ENCODE measurements at regions not wholly inside any gene's neighbourhood (a gene's known extent, or its start where the extent isn't known, plus 50 kb on each side); places are given as distances from the start of the nearest gene placed in this dataset.

- H3K27me3 ChIP-seq, result no peaks in the 10 kb centered on the region
- TF ChIP-seq CTCF (IDR thresholded peaks at IDR 0.05), result no peak
- no peak for TF ChIP-seq POLR2A (IDR thresholded peaks at IDR 0.05)
- H3K4me1 ChIP-seq, result no peaks in the 10 kb centered on the region
- no peak for DNase-seq
- no peak overlapping the region for H3K27ac ChIP-seq
- H3K4me3 ChIP-seq, result no peak overlapping the region
- no peaks in the 10 kb centered on the region for H3K36me3 ChIP-seq
- no peaks in the 10 kb centered on the region for H3K9me3 ChIP-seq
These were observed 614.7 kb upstream of the TMEM132C start for GRCh38 chr12:127652281-127652680.

- H3K9me3 ChIP-seq, result no peaks in the 10 kb centered on the region
- no peak overlapping the region for H3K27ac ChIP-seq
- no peaks in the 10 kb centered on the region for H3K36me3 ChIP-seq
- DNase-seq, result no peak
- no peak for TF ChIP-seq CTCF (IDR thresholded peaks at IDR 0.05)
- no peak for TF ChIP-seq POLR2A (IDR thresholded peaks at IDR 0.05)
- no peaks in the 10 kb centered on the region for H3K4me1 ChIP-seq
- no peak overlapping the region for H3K4me3 ChIP-seq
- H3K27me3 ChIP-seq, result no peaks in the 10 kb centered on the region
These were observed 612.5 kb upstream of the TMEM132C start for GRCh38 chr12:127654383-127654985.

GRCh38 chr12:127655691-127656090, 611.3 kb upstream of the TMEM132C start:
- no peak for DNase-seq
- H3K4me3 ChIP-seq, result no peak overlapping the region
- no peaks in the 10 kb centered on the region for H3K36me3 ChIP-seq
- no peak overlapping the region for H3K27ac ChIP-seq
- no peak for TF ChIP-seq CTCF (IDR thresholded peaks at IDR 0.05)
- TF ChIP-seq POLR2A (IDR thresholded peaks at IDR 0.05), result no peak
- no peaks in the 10 kb centered on the region for H3K27me3 ChIP-seq
- no peaks in the 10 kb centered on the region for H3K9me3 ChIP-seq
- no peaks in the 10 kb centered on the region for H3K4me1 ChIP-seq

- Histone ChIP-seq H3K27me3 (no peaks in the 10 kb centered on the region), H3K36me3 (no peaks in the 10 kb centered on the region), H3K4me1 (no peaks in the 10 kb centered on the region), H3K9me3 (no peaks in the 10 kb centered on the region), H3K27ac (no peak overlapping the region), H3K4me3 (no peak overlapping the region)
- DNase-seq, result no peak
- TF ChIP-seq CTCF (IDR thresholded peaks at IDR 0.05), result no peak
- no peak for TF ChIP-seq POLR2A (IDR thresholded peaks at IDR 0.05)
These were observed 610.7 kb upstream of the TMEM132C start for GRCh38 chr12:127656266-127656665.

- H3K36me3 ChIP-seq, result no peaks in the 10 kb centered on the region
- no peaks in the 10 kb centered on the region for H3K4me1 ChIP-seq
- no peak for DNase-seq
- TF ChIP-seq POLR2A (IDR thresholded peaks at IDR 0.05), result no peak
- no peak for TF ChIP-seq CTCF (IDR thresholded peaks at IDR 0.05)
- no peak overlapping the region for H3K4me3 ChIP-seq
- H3K27ac ChIP-seq, result no peak overlapping the region
- H3K27me3 ChIP-seq, result no peaks in the 10 kb centered on the region
- no peaks in the 10 kb centered on the region for H3K9me3 ChIP-seq
These were observed 609.9 kb upstream of the TMEM132C start for GRCh38 chr12:127657036-127657435.

- no peaks in the 10 kb centered on the region for H3K9me3 ChIP-seq
- TF ChIP-seq POLR2A (IDR thresholded peaks at IDR 0.05), result no peak
- no peak for TF ChIP-seq CTCF (IDR thresholded peaks at IDR 0.05)
- DNase-seq, result no peak
- H3K4me3 ChIP-seq, result no peak overlapping the region
- no peaks in the 10 kb centered on the region for H3K4me1 ChIP-seq
- H3K27me3 ChIP-seq, result no peaks in the 10 kb centered on the region
- no peak overlapping the region for H3K27ac ChIP-seq
- H3K36me3 ChIP-seq, result no peaks in the 10 kb centered on the region
These were observed 606.0 kb upstream of the TMEM132C start for GRCh38 chr12:127660961-127661360.
